Midbrain (tissue), 1 donor: ENCODE measurements at regions not wholly inside any gene's neighbourhood (a gene's known extent, or its start where the extent isn't known, plus 50 kb on each side); places are given as distances from the start of the nearest gene placed in this dataset.

Experiments
- DNase-seq: peaks from one replicate; lab custom pipeline; 2025; lab: John Stamatoyannopoulos, UW

GRCh38 chr6:48236375-48236774 is 125.4 kb upstream of the PTCHD4 start:
- DNase-seq, result no peak

- DNase-seq, result no peak
Observed at GRCh38 chr6:48233063-48233462, 122.1 kb upstream of the PTCHD4 start.

DNA sequence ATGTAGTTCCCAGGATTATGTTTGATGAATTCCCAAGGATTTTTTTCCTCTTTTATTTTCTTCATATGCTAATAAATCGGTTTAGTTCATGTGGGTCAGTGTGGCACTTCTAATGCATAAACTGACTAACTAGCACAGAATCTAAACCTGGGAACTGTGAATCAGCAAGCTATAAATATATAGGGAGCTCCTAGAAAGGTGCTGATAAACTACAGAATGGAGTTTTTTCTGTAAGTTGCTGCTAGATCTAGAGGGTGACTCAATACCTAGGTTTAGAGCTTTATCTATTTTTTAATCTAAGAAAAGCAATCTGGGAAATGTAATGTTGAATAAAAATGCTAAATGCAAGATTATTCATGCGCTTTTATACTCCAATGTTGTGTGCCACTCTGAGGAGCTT is 118.8 kb upstream of the PTCHD4 start:
- no peak for DNase-seq

GRCh38 chr6:48222241-48222640 is 111.2 kb upstream of the PTCHD4 start:
- DNase-seq, result no peak

- DNase-seq, result no peak
Observed at GRCh38 chr6:48213076-48213788, 102.2 kb upstream of the PTCHD4 start.

GRCh38 chr6:48212501-48212900 is 101.5 kb upstream of the PTCHD4 start:
- DNase-seq, result no peak

- no peak for DNase-seq
Observed at GRCh38 chr6:48206091-48206490, 95.1 kb upstream of the PTCHD4 start.

DNA sequence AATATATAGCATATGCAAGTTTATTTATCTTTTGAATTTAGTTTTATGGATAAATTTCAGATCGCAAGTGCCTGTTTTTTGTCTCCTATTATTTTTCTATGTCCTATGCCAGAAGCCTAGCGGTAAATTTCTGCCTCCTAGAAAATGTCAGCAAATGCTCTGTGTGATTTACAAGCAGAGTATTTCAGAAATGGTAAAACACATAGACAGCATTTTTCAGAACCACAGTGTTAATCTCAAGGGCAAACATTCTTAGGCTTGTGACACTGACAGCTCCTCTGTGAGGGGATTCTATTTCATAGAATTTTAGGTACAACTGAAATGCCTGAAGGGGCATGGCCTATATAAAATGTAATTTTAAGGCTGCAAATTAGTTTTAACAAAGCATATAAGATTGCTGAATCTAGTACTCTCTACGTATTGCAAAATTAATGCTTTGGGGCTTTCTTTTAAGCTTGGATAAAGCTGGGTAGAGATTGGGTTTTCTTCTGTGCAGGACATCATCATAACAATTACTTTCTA is 89.9 kb upstream of the PTCHD4 start:
- no peak for DNase-seq

DNA sequence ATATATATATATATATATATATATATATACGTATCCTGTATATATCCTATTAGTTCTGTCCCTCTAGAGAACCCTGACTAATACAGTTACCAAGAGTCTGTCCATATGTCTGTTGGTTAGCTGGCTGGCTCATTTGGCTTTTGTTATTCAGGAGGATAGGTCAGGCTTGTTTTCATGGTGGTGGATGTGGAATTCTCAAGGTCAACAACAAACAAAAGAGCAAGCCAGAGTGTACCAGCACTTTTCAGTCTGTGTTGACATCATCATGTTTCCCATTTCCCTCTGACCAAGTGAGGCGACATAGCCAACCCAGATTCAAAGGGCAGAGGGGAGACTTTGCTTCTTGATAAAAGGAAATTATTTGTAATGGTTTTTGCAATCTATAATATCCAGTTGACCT is 88.5 kb upstream of the PTCHD4 start:
- DNase-seq, result no peak

DNA sequence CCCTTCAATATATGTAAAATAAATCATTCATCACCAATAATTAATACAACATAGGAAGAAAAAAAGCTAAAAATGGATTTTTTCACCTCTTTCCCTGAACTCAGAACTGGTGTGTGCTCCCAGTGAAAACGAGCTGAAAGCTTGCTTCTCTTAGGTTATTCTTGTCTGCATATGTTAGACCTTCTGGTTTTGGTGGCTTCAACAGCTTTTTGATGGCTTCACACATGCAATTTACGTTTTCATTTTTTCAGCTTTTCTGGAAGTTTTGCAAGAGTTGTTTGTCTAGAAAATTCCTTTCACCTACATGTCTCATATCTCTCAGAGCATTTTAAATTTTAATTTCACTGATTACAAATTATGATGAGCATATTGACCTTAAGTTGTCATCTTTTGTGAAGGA is 86.9 kb upstream of the PTCHD4 start:
- DNase-seq, result no peak

GRCh38 chr6:48194596-48195295 is 83.7 kb upstream of the PTCHD4 start:
- no peak for DNase-seq

- DNase-seq, result no peak
Observed at GRCh38 chr6:48188158-48188557, 77.2 kb upstream of the PTCHD4 start.

DNA sequence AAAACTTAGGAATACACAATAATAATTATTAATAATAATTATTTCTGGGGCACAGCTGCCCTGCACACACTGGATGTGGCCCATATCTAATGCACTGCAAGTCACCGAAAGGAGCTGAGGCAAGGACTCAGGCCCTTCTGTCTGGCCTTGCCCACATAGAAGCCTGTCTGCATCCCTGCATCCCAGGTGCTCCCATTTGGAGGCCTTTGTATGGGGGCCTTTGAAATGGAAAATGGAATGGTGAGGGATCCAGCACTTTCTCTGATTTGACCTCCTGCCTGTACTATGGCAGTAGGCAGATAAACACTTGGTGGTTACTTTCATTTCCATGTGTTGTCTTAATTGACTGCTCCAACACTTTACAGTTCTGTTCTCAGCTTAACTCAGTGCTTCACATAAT is 75.7 kb upstream of the PTCHD4 start:
- no peak for DNase-seq

DNA sequence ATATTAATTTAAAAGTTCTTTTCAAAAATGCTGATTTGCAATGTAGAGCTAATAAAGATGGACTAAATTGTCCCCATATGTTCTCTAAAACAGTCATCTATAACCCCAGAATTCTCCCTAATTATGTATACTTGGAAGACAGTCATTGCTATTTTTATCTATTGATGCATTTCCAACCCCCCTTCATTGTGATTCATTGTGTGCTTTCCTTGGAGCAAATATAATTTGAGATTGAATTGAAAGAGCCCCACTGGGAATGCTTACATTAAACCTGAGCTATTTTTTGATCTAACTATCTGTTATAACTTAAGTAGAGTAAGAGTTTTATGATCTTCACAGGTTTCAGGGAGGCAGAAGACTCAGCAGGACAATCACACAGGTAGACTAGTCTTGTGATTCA is 73.7 kb upstream of the PTCHD4 start:
- no peak for DNase-seq

DNA sequence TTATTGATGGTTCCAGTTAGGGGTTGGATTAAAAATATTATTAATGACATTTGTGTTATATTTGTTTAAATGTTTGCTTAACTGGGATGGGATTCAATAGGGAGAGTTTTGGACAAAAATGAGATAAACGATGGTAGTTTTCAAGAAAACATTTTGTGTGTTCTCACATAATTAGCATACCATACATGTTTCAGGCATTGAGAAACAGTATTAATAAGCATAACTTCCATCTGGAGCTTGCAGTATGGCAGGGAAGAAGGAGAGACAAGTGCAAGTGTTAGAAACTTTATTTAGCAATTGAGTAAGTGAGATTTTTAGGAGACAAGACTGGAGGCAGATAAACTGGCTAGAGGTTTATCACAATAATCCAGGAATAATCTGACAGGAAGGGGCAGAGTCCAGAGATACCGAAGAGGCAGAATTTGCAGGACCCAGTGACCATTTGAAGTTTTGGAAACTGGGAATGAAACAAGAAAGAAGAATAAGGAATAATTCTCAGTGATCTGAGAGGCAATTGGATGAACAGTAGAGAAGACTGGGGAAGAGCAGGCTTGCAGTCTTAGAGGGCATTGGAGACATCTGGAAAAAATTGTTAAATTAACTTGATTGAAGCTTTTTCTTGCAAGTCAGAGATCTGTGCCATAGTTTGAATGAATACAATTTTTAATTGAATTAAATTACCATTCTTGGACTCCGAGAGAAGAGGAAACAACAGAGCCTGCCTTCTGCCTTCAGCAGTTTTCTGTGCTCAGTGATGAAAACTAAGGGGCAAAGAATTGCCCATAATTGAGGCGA is 73.0 kb upstream of the PTCHD4 start:
- no peak for DNase-seq

DNA sequence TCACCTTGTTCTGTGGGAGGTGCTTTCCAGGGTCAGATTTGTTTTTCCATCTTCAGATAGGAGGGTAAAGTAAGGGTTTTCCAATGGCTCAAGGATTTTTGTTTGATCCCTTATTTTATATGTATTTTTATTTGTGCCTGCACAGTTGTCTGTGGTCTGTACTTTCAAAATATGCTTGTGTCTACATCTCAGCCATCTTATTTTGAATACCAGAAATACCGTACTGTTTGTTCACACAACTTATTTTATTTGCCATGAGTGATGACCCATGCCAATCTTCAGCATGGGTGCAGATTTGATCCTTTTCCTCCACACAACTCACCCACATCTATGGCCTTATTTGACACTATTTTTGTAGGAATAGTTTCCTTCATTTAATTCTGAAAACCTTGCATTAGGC is 72.2 kb upstream of the PTCHD4 start:
- DNase-seq, result no peak

DNA sequence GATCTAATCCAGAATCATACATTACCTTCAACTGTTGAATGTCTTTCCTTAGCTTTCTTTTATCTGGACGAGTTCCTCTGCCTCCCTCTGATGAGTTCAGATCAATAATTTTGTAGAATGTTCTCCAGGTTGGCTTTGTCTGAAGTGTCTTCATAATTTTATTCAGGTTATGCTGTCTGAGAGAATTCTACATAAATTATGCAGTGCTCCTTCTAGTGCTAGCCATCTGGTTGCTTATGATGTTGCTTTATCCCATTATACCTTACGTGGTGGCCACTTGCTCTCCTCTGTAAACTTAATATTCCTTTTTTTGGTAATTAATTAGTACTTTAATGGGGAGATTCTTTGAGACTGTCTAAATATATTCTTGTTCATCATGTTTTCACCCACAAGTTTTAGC is 67.7 kb upstream of the PTCHD4 start:
- no peak for DNase-seq

DNA sequence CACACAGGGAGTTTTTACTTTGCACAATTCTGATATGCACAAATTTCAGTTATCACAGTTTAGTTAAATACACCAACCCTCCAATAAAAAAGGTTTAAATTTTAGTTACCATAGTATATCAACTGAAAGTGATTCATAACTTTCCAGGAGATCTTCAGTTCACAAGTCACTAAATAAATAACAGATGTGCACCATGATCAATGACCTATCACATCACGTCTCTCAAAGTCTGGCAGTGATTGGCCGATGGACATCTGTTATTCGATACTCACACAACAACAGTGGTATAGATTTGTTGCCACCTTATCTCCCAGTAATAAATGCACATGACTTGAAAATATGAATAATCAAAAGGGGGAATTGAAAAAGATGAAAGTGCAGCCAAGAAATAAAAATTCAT is 66.8 kb upstream of the PTCHD4 start:
- DNase-seq, result no peak

- no peak for DNase-seq
Observed at GRCh38 chr6:48176645-48177308, 65.8 kb upstream of the PTCHD4 start.

DNA sequence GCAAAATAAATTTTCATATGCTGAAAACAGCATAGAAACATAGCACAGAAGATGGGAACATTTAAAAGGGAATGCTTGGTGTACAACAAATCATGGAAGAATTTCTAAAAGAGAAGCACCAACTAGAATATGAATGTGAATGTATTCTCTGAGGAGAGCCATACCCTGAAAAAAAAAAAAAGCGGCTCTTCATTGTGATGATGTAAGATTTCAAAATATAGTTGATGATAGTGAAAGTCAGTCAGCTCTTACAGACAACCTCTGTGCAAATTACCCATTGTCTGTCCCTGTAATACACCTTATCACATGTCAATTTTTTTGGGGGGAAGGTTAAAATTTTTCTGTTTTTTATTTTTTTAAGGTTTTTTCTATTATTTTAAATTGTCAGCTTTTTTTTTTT is 58.6 kb upstream of the PTCHD4 start:
- no peak for DNase-seq
